Progenitor cell of endocrine pancreas (in vitro differentiated cells): ENCODE measurements at regions not wholly inside any gene's neighbourhood (a gene's known extent, or its start where the extent isn't known, plus 50 kb on each side); places are given as distances from the start of the nearest gene placed in this dataset.

ENCODE experiments used
- DNase-seq: peaks from one replicate; pipeline ENCODE4 v3.0.0; 2021; ENCODE audit warnings: low spot score; ENCODE audit not compliant: unreplicated experiment
- H3K27ac Mint-ChIP-seq: 2 replicates; pipeline ENCODE4 v1.8.0; 2021; ENCODE audit warnings: mild to moderate bottlenecking, moderate library complexity, mixed read lengths
- H3K27me3 Mint-ChIP-seq: 2 replicates; pipeline ENCODE4 v1.8.0; 2021; ENCODE audit warnings: mixed read lengths
- H3K36me3 Mint-ChIP-seq: 2 replicates; pipeline ENCODE4 v1.8.0; 2022; ENCODE audit warnings: mixed read lengths; ENCODE audit not compliant: insufficient read depth
- H3K4me1 Mint-ChIP-seq: 2 replicates; pipeline ENCODE4 v1.8.0; 2021; ENCODE audit warnings: low read depth, mixed read lengths
- H3K4me3 Mint-ChIP-seq: 2 replicates; pipeline ENCODE4 v1.8.0; 2021; ENCODE audit warnings: low read depth, mild to moderate bottlenecking, moderate library complexity, mixed read lengths
- H3K9me3 Mint-ChIP-seq: 2 replicates; pipeline ENCODE4 v1.8.0; 2021; ENCODE audit warnings: low read depth, mixed read lengths
- CTCF ChIP-seq: fragments of 200-600 bp; sonication (generic); IDR thresholded peaks from one replicate; pipeline ENCODE4 v1.5.0; 2021; ENCODE audit warnings: antibody characterized with exemption, mild to moderate bottlenecking; ENCODE audit not compliant: unreplicated experiment

- peaks cover 8% of the 10 kb centered on the region for H3K4me1 Mint-ChIP-seq
- DNase-seq: no peak
- peaks cover 10% of the 10 kb centered on the region for H3K9me3 Mint-ChIP-seq
- H3K27me3 Mint-ChIP-seq: peaks cover 13% of the 10 kb centered on the region
- H3K4me3 Mint-ChIP-seq: no peak overlapping the region
- H3K27ac Mint-ChIP-seq: no peak overlapping the region
- peaks cover 6% of the 10 kb centered on the region for H3K36me3 Mint-ChIP-seq
- TF ChIP-seq CTCF: no peak
Observed at GRCh38 chrX:95797344-95797743, 887.3 kb upstream of the DIAPH2 start.

GRCh38 chrX:95823796-95824195 lies 860.8 kb upstream of the DIAPH2 start:
- Mint-ChIP-seq H3K4me3 (no peak overlapping the region), H3K4me1 (peaks cover 2% of the 10 kb centered on the region), H3K27me3 (peaks cover 18% of the 10 kb centered on the region), H3K36me3 (no peaks in the 10 kb centered on the region), H3K27ac (no peak overlapping the region), H3K9me3 (peaks cover under 1% of the 10 kb centered on the region)
- DNase-seq: no peak
- TF ChIP-seq CTCF: peak; percentile 53

DNA sequence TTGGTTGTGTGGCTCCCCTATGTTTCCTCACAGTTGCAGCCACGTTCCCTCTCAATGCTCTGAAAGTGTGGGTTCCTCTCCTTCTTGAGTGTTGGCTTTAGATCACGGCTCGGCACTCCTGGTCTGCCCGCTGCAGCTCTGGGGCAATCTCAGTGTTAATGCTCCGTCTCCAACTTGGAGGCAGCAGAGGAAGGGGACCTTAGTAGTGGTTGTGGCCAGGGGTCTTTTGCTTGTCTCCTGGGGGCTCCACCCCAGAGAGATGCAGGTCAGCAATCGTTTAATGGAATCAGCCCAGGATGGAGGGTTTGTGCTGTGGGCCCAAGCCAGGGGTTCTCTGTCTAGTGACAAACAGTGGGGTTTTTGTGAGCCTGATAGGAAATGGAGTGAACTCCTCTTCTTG lies 849.4 kb upstream of the DIAPH2 start:
- no peak for TF ChIP-seq CTCF
- no peaks in the 10 kb centered on the region for H3K4me1 Mint-ChIP-seq
- no peak for DNase-seq
- H3K36me3 Mint-ChIP-seq: no peaks in the 10 kb centered on the region
- H3K27ac Mint-ChIP-seq: no peak overlapping the region
- H3K4me3 Mint-ChIP-seq: no peak overlapping the region
- peaks cover 2% of the 10 kb centered on the region for H3K27me3 Mint-ChIP-seq
- peaks cover 10% of the 10 kb centered on the region for H3K9me3 Mint-ChIP-seq

- H3K36me3 Mint-ChIP-seq: no peaks in the 10 kb centered on the region
- no peak overlapping the region for H3K27ac Mint-ChIP-seq
- peaks cover 2% of the 10 kb centered on the region for H3K27me3 Mint-ChIP-seq
- peaks cover 10% of the 10 kb centered on the region for H3K9me3 Mint-ChIP-seq
- H3K4me3 Mint-ChIP-seq: no peak overlapping the region
- DNase-seq: no peak
- no peak for TF ChIP-seq CTCF
- peaks cover 1% of the 10 kb centered on the region for H3K4me1 Mint-ChIP-seq
Observed at GRCh38 chrX:95836517-95836916, 848.1 kb upstream of the DIAPH2 start.

DNA sequence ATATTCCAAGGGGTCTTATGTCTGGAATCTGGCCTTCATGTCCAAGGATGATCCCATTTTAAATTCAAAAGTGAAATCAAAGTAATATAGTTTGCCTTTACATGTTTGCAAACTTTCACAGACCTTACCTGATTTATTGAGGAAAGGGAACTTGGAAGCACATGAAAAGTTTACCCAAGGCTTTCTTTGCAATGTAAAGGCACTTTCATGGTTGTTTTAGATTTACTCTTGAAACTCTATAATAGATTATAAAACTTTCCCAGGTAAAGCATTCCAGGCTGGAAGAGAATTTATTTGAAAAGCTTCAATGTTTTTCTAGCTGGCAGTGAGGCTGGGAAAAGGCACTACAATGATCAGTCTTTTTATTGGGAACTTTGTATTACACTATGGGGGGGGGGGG lies 842.8 kb upstream of the DIAPH2 start:
- H3K4me3 Mint-ChIP-seq: no peak overlapping the region
- no peak overlapping the region for H3K27ac Mint-ChIP-seq
- TF ChIP-seq CTCF: no peak
- peaks cover 3% of the 10 kb centered on the region for H3K4me1 Mint-ChIP-seq
- no peaks in the 10 kb centered on the region for H3K27me3 Mint-ChIP-seq
- peaks cover 3% of the 10 kb centered on the region for H3K9me3 Mint-ChIP-seq
- H3K36me3 Mint-ChIP-seq: no peaks in the 10 kb centered on the region
- DNase-seq: no peak
